GM12878 (cell line): ENCODE measurements at regions not wholly inside any gene's neighbourhood (a gene's known extent, or its start where the extent isn't known, plus 50 kb on each side); places are given as distances from the start of the nearest gene placed in this dataset.

Experiments used
- ATAC-seq: fragments of 200-7000 bp; cut with Tn5 transposase; 3 replicates; pipeline ENCODE4 v1.9.1; 2020; ENCODE audit warnings: mild to moderate bottlenecking, moderate library complexity
- BruUV-seq: library from RNA; stranded (reverse); fragments of 400-500 nt; replicated peaks from 2 replicates; lab custom pipeline; 2021; lab: Mats Ljungman, UMichigan
- CTCF ChIA-PET: fragments of 300-600 bp; sonication (Branson Sonifier 250); formaldehyde crosslinking; extraction: SDS; loops from one replicate; lab custom pipeline; 2021; ENCODE audit warnings: inconsistent platforms; lab: Yijun Ruan, JAX
- POLR2A ChIA-PET: fragments of 350-600 bp; formaldehyde crosslinking; extraction: SDS; loops from one replicate; lab custom pipeline; 2021; ENCODE audit warnings: inconsistent platforms; lab: Charles Lee
- RAD21 ChIA-PET: fragments of 300-600 bp; sonication (Branson Sonifier 250); formaldehyde crosslinking; loops from one replicate; lab custom pipeline; 2023; ENCODE audit warnings: antibody characterized with exemption; ENCODE audit not compliant: unreplicated experiment; lab: Charles Lee
- SMC1A ChIA-PET: fragments of 300-600 bp; sonication (Branson Sonifier 250); formaldehyde crosslinking; loops from one replicate; lab custom pipeline; 2023; ENCODE audit not compliant: unreplicated experiment, uncharacterized antibody; lab: Charles Lee
- DNase-seq: peaks from one replicate; pipeline ENCODE4 v3.0.0-alpha.2; 2011; ENCODE audit warnings: low read depth, low spot score
- FAIRE-seq: peaks from 3 replicates; lab custom pipeline; 2011; peaks lifted over from hg19 to GRCh38; lab: Jason Lieb, UNC
- H2AFZ ChIP-seq: 2 replicates; pipeline ENCODE4 v1.6.0; 2011; ENCODE audit warnings: low read depth, low read length, control low read depth; ENCODE audit not compliant: control insufficient read depth
- H3K27ac ChIP-seq: 2 replicates; pipeline ENCODE4 v1.5.1; 2011; ENCODE audit warnings: control low read depth; ENCODE audit not compliant: control insufficient read depth, insufficient read depth
- H3K27me3 ChIP-seq, 2 experiments: replicated peaks in 1 of 2; 2 replicates each; pipeline versions ENCODE4 v1.6.0 to v1.6.1; 2011; ENCODE audit warnings: low read length in 1 of 2; ENCODE audit not compliant: control insufficient read depth in 2 of 2, insufficient read depth in 2 of 2
- H3K36me3 ChIP-seq, 2 experiments: 2 replicates each; pipeline ENCODE4 v1.5.1; 2011; ENCODE audit warnings: low read length in 1 of 2; ENCODE audit not compliant: control insufficient read depth in 2 of 2, insufficient read depth in 2 of 2
- H3K4me1 ChIP-seq: 2 replicates; pipeline ENCODE4 v1.6.1; 2011; ENCODE audit warnings: mild to moderate bottlenecking, low read length, moderate library complexity, mixed read lengths; ENCODE audit not compliant: control insufficient read depth, insufficient read depth
- H3K4me2 ChIP-seq: 2 replicates; pipeline ENCODE4 v1.6.0; 2011; ENCODE audit warnings: control low read depth; ENCODE audit not compliant: control insufficient read depth, insufficient read depth
- H3K4me3 ChIP-seq: fragments of 200-600 bp; sonication (generic); 2 replicates; pipeline ENCODE4 v1.5.1; 2016
- H3K79me2 ChIP-seq: 2 replicates; pipeline ENCODE4 v1.6.0; 2011; ENCODE audit warnings: low read length; ENCODE audit not compliant: control insufficient read depth, insufficient read depth
- H3K9ac ChIP-seq: 2 replicates; pipeline ENCODE4 v1.8.0; 2011; ENCODE audit warnings: low read length, control low read depth, mixed read lengths; ENCODE audit not compliant: control insufficient read depth, insufficient read depth
- H3K9me3 ChIP-seq: replicated peaks from 3 replicates; pipeline ENCODE4 v1.5.1; 2011; ENCODE audit warnings: mild to moderate bottlenecking, low read length; ENCODE audit not compliant: control insufficient read depth, insufficient read depth
- H4K20me1 ChIP-seq: 2 replicates; pipeline ENCODE4 v1.6.0; 2011; ENCODE audit not compliant: control insufficient read depth, insufficient read depth
- CBFB ChIP-seq: IDR thresholded peaks from 2 replicates; pipeline ENCODE4 v1.6.1; 2016; ENCODE audit warnings: antibody characterized with exemption, low read depth
- CBX3 ChIP-seq: fragments of 200-600 bp; sonication (generic); IDR thresholded peaks from 2 replicates; pipeline ENCODE4 v1.6.1; 2016; ENCODE audit warnings: low read depth, borderline replicate concordance
- EZH2 ChIP-seq: IDR thresholded peaks from 2 replicates; pipeline ENCODE4 v1.6.1; 2012; ENCODE audit warnings: low read depth, mild to moderate bottlenecking, control low read depth, inconsistent platforms, low read length, borderline replicate concordance; ENCODE audit not compliant: control insufficient read depth
- FOS ChIP-seq: IDR thresholded peaks from 3 replicates; pipeline ENCODE4 v1.6.1; 2011; ENCODE audit warnings: borderline replicate concordance; ENCODE audit not compliant: insufficient read length; ENCODE audit errors: extremely low read depth
- FOXK2 ChIP-seq: fragments of 450-650 bp; IDR thresholded peaks from 2 replicates; pipeline ENCODE4 v1.6.1; 2017; ENCODE audit warnings: mild to moderate bottlenecking, moderate library complexity
- GATAD2B ChIP-seq: fragments of 450-650 bp; conservative IDR thresholded peaks from 2 replicates; pipeline ENCODE4 v1.6.1; 2017; ENCODE audit warnings: low read depth, mild to moderate bottlenecking, moderate library complexity
- JUNB ChIP-seq: IDR thresholded peaks from 2 replicates; pipeline ENCODE4 v1.6.1; 2016; ENCODE audit warnings: antibody characterized with exemption, mild to moderate bottlenecking
- NFYB ChIP-seq: IDR thresholded peaks from 2 replicates; pipeline ENCODE4 v1.6.1; 2011; ENCODE audit warnings: low read depth, mild to moderate bottlenecking, low read length, improper control_type of control experiment, moderate library complexity; ENCODE audit not compliant: insufficient read depth
- RBBP5 ChIP-seq: fragments of 200-600 bp; sonication (generic); conservative IDR thresholded peaks from 2 replicates; pipeline ENCODE4 v1.6.1; 2016
- RFX5 ChIP-seq: IDR thresholded peaks from 2 replicates; pipeline ENCODE4 v1.6.1; 2011; ENCODE audit warnings: low read depth, low read length, improper control_type of control experiment
- SKIL ChIP-seq: fragments of 450-650 bp; IDR thresholded peaks from 2 replicates; pipeline ENCODE4 v1.6.1; 2017; ENCODE audit warnings: mild to moderate bottlenecking, low read depth, inconsistent platforms; ENCODE audit not compliant: poor library complexity, severe bottlenecking
- SRF ChIP-seq, 2 experiments: IDR thresholded peaks; 2 replicates each; pipeline ENCODE4 v1.6.1; 2011; ENCODE audit warnings: low read depth in 2 of 2, low read length in 2 of 2, mild to moderate bottlenecking in 1 of 2, moderate library complexity in 1 of 2
- SUPT20H ChIP-seq: IDR thresholded peaks from 2 replicates; pipeline ENCODE4 v1.6.1; 2011; ENCODE audit warnings: low read depth, mild to moderate bottlenecking, low read length, moderate library complexity, borderline replicate concordance; ENCODE audit not compliant: control insufficient read depth
- TAF1 ChIP-seq: IDR thresholded peaks from 2 replicates; pipeline ENCODE4 v1.6.1; 2011; ENCODE audit warnings: mild to moderate bottlenecking, low read depth, low read length, borderline replicate concordance
- USF2 ChIP-seq: IDR thresholded peaks from 2 replicates; pipeline ENCODE4 v1.6.1; 2011; ENCODE audit warnings: low read depth, low read length, improper control_type of control experiment, borderline replicate concordance
- ZBTB40 ChIP-seq: fragments of 450-650 bp; IDR thresholded peaks from 2 replicates; pipeline ENCODE4 v1.6.1; 2016; ENCODE audit warnings: mild to moderate bottlenecking, moderate library complexity, borderline replicate concordance
- ZNF24 ChIP-seq: fragments of 450-650 bp; IDR thresholded peaks from 2 replicates; pipeline ENCODE4 v1.6.1; 2017; ENCODE audit warnings: antibody characterized with exemption, mild to moderate bottlenecking
- ZNF274 ChIP-seq: IDR thresholded peaks from one replicate; pipeline ENCODE4 v1.8.0; 2011; ENCODE audit not compliant: insufficient read length, insufficient read depth
- ZSCAN29 ChIP-seq: fragments of 450-650 bp; IDR thresholded peaks from 2 replicates; pipeline ENCODE4 v1.6.1; 2017; ENCODE audit warnings: mild to moderate bottlenecking, moderate library complexity
- WGBS: methylation state at CpG from one replicate; pipeline ENCODE4 v1.1.6; 2016; ENCODE audit warnings: low lambda C conversion rate; ENCODE audit not compliant: insufficient replicate concordance, insufficient coverage; ENCODE audit errors: missing lambda C conversion rate; 5-methylcytosine and 5-hydroxymethylcytosine counted together
- in situ Hi-C: fragments of 300-500 bp; cut with MboI; formaldehyde crosslinking; loops from 9 replicates; pipeline ENCODE4 v1.14.3; 2018; ENCODE audit warnings: mixed read lengths
- intact Hi-C: fragments of 100-400 bp; cut with micrococcal nuclease; formaldehyde crosslinking; loops from one replicate; pipeline ENCODE4 v1.14.2; 2022; ENCODE audit not compliant: unreplicated experiment
- TF ChIP-seq, protein P1 (sequence below): IDR thresholded peaks from 2 replicates; pipeline ENCODE4 v1.6.1; 2012; ENCODE audit warnings: low read depth, low read length, improper control_type of control experiment

GRCh38 chr2:7785700-7786099 is 868.5 kb downstream of the RNF144A start:
- ATAC-seq = no peak
- H4K20me1 ChIP-seq = no peaks in the 10 kb centered on the region
- no peak overlapping the region for H3K4me2 ChIP-seq
- no peaks in the 10 kb centered on the region for H3K36me3 ChIP-seq
- WGBS = 46% methylated on average over 4 of the region's 4 CpGs
- intact Hi-C loops = no loop called here
- H3K4me3 ChIP-seq = no peak overlapping the region
- no peaks in the 10 kb centered on the region for H3K4me1 ChIP-seq
- DNase-seq = no peak
- ChIA-PET POLR2A (interaction anchor here (0.5 kb wide), 1 partner anchor 9 kb away, joined by 5 read pairs; no protein-coding TSS in a partner anchor), RAD21 (no interaction called here), CTCF (no interaction called here), SMC1A (interaction anchor here (1.1 to 1.2 kb wide), 2 partner anchors 300 to 492 kb away, joined by 3 read pairs; no protein-coding TSS in a partner anchor)
- no TSS peak for BruUV-seq
- H3K27ac ChIP-seq = no peak overlapping the region
- TF ChIP-seq ZBTB40 = no peak
- no peak for TF ChIP-seq RFX5
- TF ChIP-seq CBFB = no peak
- TF ChIP-seq SKIL = no peak
- TF ChIP-seq SRF (IDR thresholded peaks at IDR 0.05; ENCODE audit: low read depth in 2 of 2, low read length in 2 of 2) = no peak
- TF ChIP-seq FOS = no peak
- TF ChIP-seq ZNF274 = no peak
- no peak for TF ChIP-seq JUNB
- TF ChIP-seq, protein P1, sequence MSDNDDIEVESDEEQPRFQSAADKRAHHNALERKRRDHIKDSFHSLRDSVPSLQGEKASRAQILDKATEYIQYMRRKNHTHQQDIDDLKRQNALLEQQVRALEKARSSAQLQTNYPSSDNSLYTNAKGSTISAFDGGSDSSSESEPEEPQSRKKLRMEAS = no peak
- TF ChIP-seq SUPT20H = no peak
- TF ChIP-seq ZNF24 = no peak
- no peak for TF ChIP-seq TAF1
- TF ChIP-seq FOXK2 = no peak
- TF ChIP-seq USF2 = no peak
- TF ChIP-seq EZH2 = no peak
- no peak for TF ChIP-seq RBBP5
- TF ChIP-seq CBX3 = no peak
- no peak for TF ChIP-seq ZSCAN29
- no peak for TF ChIP-seq GATAD2B
- no peak for TF ChIP-seq NFYB
- H2AFZ ChIP-seq = no peak overlapping the region
- FAIRE-seq = no peak
- no peak overlapping the region for H3K9ac ChIP-seq
- no peaks in the 10 kb centered on the region for H3K9me3 ChIP-seq
- no peaks in the 10 kb centered on the region for H3K79me2 ChIP-seq
- H3K27me3 ChIP-seq = no peaks in the 10 kb centered on the region
- in situ Hi-C loops = no loop called here
